Aorta (tissue), 5 donors: ENCODE measurements at regions not wholly inside any gene's neighbourhood (a gene's known extent, or its start where the extent isn't known, plus 50 kb on each side); places are given as distances from the start of the nearest gene placed in this dataset.

Source experiments
- ATAC-seq: fragments of 200-7000 bp; cut with Tn5 transposase; one replicate; pipeline ENCODE4 v1.9.1; 2022; ENCODE audit warnings: moderate library complexity; ENCODE audit not compliant: low FRiP score
- DNase-seq, 2 donors: peaks; one replicate each; pipeline ENCODE4 v3.0.0-alpha.2; 2020
- H3K27ac ChIP-seq, 2 donors: one replicate each; pipeline ENCODE4 v1.5.1; 2013; ENCODE audit warnings: low read length in 2 of 2, mild to moderate bottlenecking in 2 of 2, moderate library complexity in 2 of 2, control low read depth in 1 of 2, inconsistent platforms in 1 of 2, low read depth in 1 of 2
- H3K27me3 ChIP-seq, 2 donors: one replicate each; pipeline ENCODE4 v1.6.1; 2013; ENCODE audit warnings: control low read depth in 1 of 2, low read length in 1 of 2, mild to moderate bottlenecking in 1 of 2, moderate library complexity in 1 of 2; ENCODE audit not compliant: insufficient read depth in 2 of 2, control insufficient read depth in 1 of 2
- H3K36me3 ChIP-seq, 2 donors: one replicate each; pipeline ENCODE4 v1.6.1; 2013; ENCODE audit warnings: control low read depth in 1 of 2, low read length in 1 of 2, mild to moderate bottlenecking in 1 of 2; ENCODE audit not compliant: insufficient read depth in 2 of 2, control insufficient read depth in 1 of 2
- H3K4me1 ChIP-seq, 2 donors: one replicate each; pipeline ENCODE4 v1.6.1; 2013; ENCODE audit warnings: low read length in 2 of 2, control low read depth in 1 of 2, mild to moderate bottlenecking in 1 of 2, moderate library complexity in 1 of 2; ENCODE audit not compliant: insufficient read depth in 2 of 2, control insufficient read depth in 1 of 2
- H3K4me3 ChIP-seq, 2 donors: one replicate each; pipeline ENCODE4 v1.5.1; 2013; ENCODE audit warnings: low read length in 2 of 2, control low read depth in 1 of 2, mild to moderate bottlenecking in 1 of 2
- H3K9me3 ChIP-seq: one replicate; pipeline ENCODE4 v1.6.1; 2013; ENCODE audit warnings: mild to moderate bottlenecking, low read length; ENCODE audit not compliant: control insufficient read depth
- WGBS, 2 donors: extraction: QIAGEN DNeasy Blood & Tissue Kit; methylation state at CpG; one replicate each; pipeline ENCODE4 v1.1.7; 2013; 5-methylcytosine and 5-hydroxymethylcytosine counted together
- intact Hi-C, 2 donors: fragments of 100-400 bp; cut with DNase I; formaldehyde crosslinking; loops; one replicate each; pipeline versions ENCODE4 v1.14.2 to v1.15.0; 2022
- donor health status: healthy with polysubstance abuse.
- donor health status: Bipolar disorder and iron deficiency.
- donor health status: DM: no; HTN: no; CAD: no.
- donor health status: DM: no; HTN: no; CAD: no.
- donor health status: DM: yes; HTN: yes; CAD: no.

GRCh38 chr11:114877976-114878375 is 199.6 kb downstream of the NXPE2 start:
- ATAC-seq (no peak), DNase-seq (no peak)
- H3K27me3 ChIP-seq: no peaks in the 10 kb centered on the region
- H3K27ac ChIP-seq: no peak overlapping the region
- no peaks in the 10 kb centered on the region for H3K9me3 ChIP-seq
- H3K4me1 ChIP-seq: no peaks in the 10 kb centered on the region
- no peaks in the 10 kb centered on the region for H3K36me3 ChIP-seq
- intact Hi-C loops: no loop called here
- H3K4me3 ChIP-seq: no peak overlapping the region

GRCh38 chr11:114880442-114880841 is 202.1 kb downstream of the NXPE2 start:
- no peaks in the 10 kb centered on the region for H3K36me3 ChIP-seq
- H3K27me3 ChIP-seq: no peaks in the 10 kb centered on the region
- WGBS, 2 donors: 34 to 36% methylated on average over 2 of the region's 2 CpGs
- no peaks in the 10 kb centered on the region for H3K9me3 ChIP-seq
- H3K27ac ChIP-seq: no peak overlapping the region
- intact Hi-C loops: no loop called here
- ATAC-seq (no peak), DNase-seq (no peak)
- no peaks in the 10 kb centered on the region for H3K4me1 ChIP-seq
- H3K4me3 ChIP-seq: no peak overlapping the region

GRCh38 chr11:114883472-114883871 is 205.1 kb downstream of the NXPE2 start:
- intact Hi-C loops: no loop called here
- no peak for DNase-seq
- Histone ChIP-seq H3K27ac (no peak overlapping the region), H3K27me3 (no peaks in the 10 kb centered on the region), H3K36me3 (no peaks in the 10 kb centered on the region), H3K9me3 (no peaks in the 10 kb centered on the region), H3K4me1 (no peaks in the 10 kb centered on the region), H3K4me3 (no peak overlapping the region)
- 49 to 66% methylated on average over 3 of the region's 3 CpGs for WGBS, 2 donors
- no peak for ATAC-seq

- Histone ChIP-seq H3K4me3 (no peak overlapping the region), H3K4me1 (no peaks in the 10 kb centered on the region), H3K27ac (no peak overlapping the region), H3K27me3 (no peaks in the 10 kb centered on the region), H3K9me3 (no peaks in the 10 kb centered on the region), H3K36me3 (no peaks in the 10 kb centered on the region)
- no peak for ATAC-seq
- DNase-seq: no peak
- intact Hi-C loops: no loop called here
- WGBS, 2 donors: 13 to 21% methylated on average over 4 of the region's 4 CpGs
Observed at GRCh38 chr11:114886644-114887265, 208.4 kb downstream of the NXPE2 start.

- Histone ChIP-seq H3K27ac (no peak overlapping the region), H3K4me3 (no peak overlapping the region), H3K4me1 (no peaks in the 10 kb centered on the region), H3K27me3 (no peaks in the 10 kb centered on the region), H3K9me3 (no peaks in the 10 kb centered on the region), H3K36me3 (no peaks in the 10 kb centered on the region)
- ATAC-seq (no peak), DNase-seq (no peak)
- intact Hi-C loops: no loop called here
- 53 to 69% methylated on average over 12 of the region's 12 CpGs for WGBS, 2 donors
Observed at GRCh38 chr11:114889594-114890011, 211.3 kb downstream of the NXPE2 start.

GRCh38 chr11:114890038-114890437 is 211.7 kb downstream of the NXPE2 start:
- Histone ChIP-seq H3K9me3 (no peaks in the 10 kb centered on the region), H3K27ac (no peak overlapping the region), H3K4me1 (no peaks in the 10 kb centered on the region), H3K36me3 (no peaks in the 10 kb centered on the region), H3K27me3 (no peaks in the 10 kb centered on the region), H3K4me3 (no peak overlapping the region)
- no peak for ATAC-seq
- intact Hi-C loops: no loop called here
- WGBS, 2 donors: 68 to 78% methylated on average over 8 of the region's 8 CpGs
- no peak for DNase-seq

- Histone ChIP-seq H3K27ac (no peak overlapping the region), H3K4me3 (no peak overlapping the region), H3K4me1 (no peaks in the 10 kb centered on the region), H3K36me3 (no peaks in the 10 kb centered on the region), H3K27me3 (no peaks in the 10 kb centered on the region), H3K9me3 (no peaks in the 10 kb centered on the region)
- DNase-seq (no peak), ATAC-seq (no peak)
- intact Hi-C loops: no loop called here
- 35 to 43% methylated on average over 1 of the region's 1 CpG for WGBS, 2 donors
Observed at GRCh38 chr11:114891911-114892310, 213.6 kb downstream of the NXPE2 start.

- WGBS, 2 donors: 83 to 86% methylated on average over 3 of the region's 3 CpGs
- ATAC-seq: no peak
Observed at GRCh38 chr11:114892381-114893197, 214.3 kb downstream of the NXPE2 start.

GRCh38 chr11:114893329-114893728 is 215.0 kb downstream of the NXPE2 start:
- no peak for ATAC-seq
- Histone ChIP-seq H3K4me3 (no peak overlapping the region), H3K27me3 (no peaks in the 10 kb centered on the region), H3K9me3 (no peaks in the 10 kb centered on the region), H3K4me1 (no peaks in the 10 kb centered on the region), H3K36me3 (no peaks in the 10 kb centered on the region), H3K27ac (no peak overlapping the region)
- no peak for DNase-seq
- intact Hi-C loops: no loop called here
- 76 to 77% methylated on average over 5 of the region's 5 CpGs for WGBS, 2 donors

More at GRCh38 chr11:114892381-114893197, 214.3 kb downstream of the NXPE2 start:
- Histone ChIP-seq H3K4me3 (no peak overlapping the region), H3K36me3 (no peaks in the 10 kb centered on the region), H3K9me3 (no peaks in the 10 kb centered on the region), H3K27ac (no peak overlapping the region), H3K27me3 (no peaks in the 10 kb centered on the region), H3K4me1 (no peaks in the 10 kb centered on the region)
- DNase-seq: no peak
- intact Hi-C loops: no loop called here
